NCI-H1105 (cell line): ENCODE measurements at regions not wholly inside any gene's neighbourhood (a gene's known extent, or its start where the extent isn't known, plus 50 kb on each side); places are given as distances from the start of the nearest gene placed in this dataset.

Experiments used
- DNase-seq: peaks from one replicate; lab custom pipeline; 2025; lab: John Stamatoyannopoulos, UW

- DNase-seq: no peak
Measured at GRCh38 chr2:225140723-225141122, 98.5 kb upstream of the DOCK10 start.

GRCh38 chr2:225137971-225138370, 95.7 kb upstream of the DOCK10 start:
- no peak for DNase-seq

GRCh38 chr2:225136552-225136951, 94.3 kb upstream of the DOCK10 start:
- DNase-seq: no peak

DNA sequence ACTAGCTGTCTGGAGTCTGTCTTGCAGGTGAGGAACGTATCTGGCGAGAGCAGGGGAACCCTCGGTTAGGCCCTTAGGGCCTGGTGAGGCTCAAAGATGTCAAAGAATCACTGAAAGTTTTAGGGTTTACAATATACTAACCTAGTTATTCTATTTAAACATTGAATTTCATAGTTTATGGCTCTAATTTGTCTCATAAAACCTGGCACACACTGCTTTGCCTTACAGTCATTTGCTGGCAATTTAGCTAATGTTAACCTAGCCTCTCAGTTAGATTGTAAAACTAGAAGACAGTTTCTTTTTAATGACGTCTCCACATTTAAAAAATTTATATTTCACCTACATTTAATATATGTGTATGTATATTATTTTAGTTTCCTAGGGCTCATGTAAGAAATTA, 89.6 kb upstream of the DOCK10 start:
- DNase-seq: no peak

DNA sequence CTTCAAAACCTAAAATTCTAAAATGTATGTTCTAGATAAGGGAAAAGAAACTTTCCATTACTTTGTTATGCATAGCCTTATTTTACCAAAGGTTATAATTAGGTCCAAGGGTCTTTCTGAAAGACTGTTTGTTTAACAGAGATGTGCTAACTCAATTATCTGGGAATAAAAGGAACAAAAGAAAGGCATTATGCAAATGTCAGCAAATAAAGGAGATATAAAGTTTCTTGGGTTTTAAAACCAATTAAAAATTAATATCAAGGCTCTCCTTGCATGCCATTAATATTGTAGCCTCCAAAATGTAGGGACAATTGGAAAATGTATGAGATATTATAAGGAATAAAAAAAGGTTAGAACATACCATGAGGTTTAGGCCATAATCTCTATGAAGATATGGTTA, 87.8 kb upstream of the DOCK10 start:
- DNase-seq: no peak

DNA sequence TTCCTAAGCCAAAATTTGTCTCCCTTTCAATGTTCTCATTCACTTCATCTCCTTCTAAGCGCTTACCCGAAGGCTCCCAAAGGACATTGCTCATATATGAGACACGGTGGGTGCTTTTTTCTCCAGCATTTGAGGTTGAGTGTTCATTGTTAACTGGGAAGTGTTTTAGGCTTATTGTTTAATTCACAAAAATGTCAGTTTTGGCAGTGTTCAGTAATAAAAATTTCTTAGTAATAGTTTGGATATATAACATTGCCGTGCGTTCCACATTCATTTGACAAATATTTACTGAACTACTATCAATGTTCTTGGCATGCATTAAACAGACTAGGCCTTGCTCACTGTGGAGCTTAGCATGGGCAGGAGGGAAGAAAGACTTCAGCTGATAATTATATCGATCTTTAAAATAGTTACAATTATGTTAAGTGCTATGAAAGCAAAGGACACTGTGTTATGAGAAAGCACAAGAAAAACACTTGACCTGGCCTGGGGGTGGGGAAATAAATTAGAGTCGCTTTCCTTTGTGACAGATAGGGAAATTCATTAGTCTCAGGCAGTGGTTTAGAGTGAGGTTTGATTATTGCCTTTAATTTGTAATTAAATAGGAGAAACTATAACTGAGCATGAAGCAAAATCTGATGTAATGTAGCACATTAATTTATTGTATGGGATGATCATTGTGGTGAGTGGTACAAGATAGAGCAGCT, 82.2 kb upstream of the DOCK10 start:
- peak; percentile 41 for DNase-seq

GRCh38 chr2:225122583-225123486, 80.6 kb upstream of the DOCK10 start:
- peak; percentile 24 for DNase-seq

- no peak for DNase-seq
Measured at GRCh38 chr2:225122007-225122406, 79.7 kb upstream of the DOCK10 start.

- DNase-seq: peak; percentile 36
Measured at GRCh38 chr2:225120186-225120585, 77.9 kb upstream of the DOCK10 start.

GRCh38 chr2:225117051-225117716, 74.9 kb upstream of the DOCK10 start:
- DNase-seq: no peak

GRCh38 chr2:225114786-225115323, 72.6 kb upstream of the DOCK10 start:
- DNase-seq: no peak

DNA sequence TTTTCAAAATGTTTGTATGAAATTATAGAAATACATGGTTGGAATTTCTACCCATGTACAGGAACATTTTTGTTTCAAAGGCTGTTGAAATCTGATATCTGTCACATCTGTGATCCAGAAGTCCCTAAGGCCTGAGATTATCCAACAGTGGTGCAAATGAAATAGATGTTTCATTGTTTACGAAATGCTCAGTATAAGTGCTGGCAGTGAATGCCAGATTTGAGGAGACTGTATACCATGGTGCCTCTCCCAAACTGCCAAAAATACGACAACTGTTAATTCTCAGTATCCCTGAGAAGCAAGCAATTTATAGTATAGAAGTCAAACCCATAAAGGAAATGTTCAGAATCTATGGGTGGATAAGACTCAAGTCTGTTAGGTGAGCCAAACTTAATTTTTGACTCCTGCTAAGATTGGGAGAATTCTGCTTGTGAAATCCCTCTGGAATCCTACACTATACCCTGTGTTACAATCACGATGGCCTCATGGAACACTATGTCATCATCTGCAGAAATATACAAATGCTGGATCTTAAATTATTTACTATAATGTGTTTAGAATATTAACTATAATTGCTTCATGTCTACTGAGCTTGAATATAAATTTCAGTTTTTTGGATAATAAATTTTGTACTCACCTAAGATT, 71.2 kb upstream of the DOCK10 start:
- DNase-seq: no peak

DNA sequence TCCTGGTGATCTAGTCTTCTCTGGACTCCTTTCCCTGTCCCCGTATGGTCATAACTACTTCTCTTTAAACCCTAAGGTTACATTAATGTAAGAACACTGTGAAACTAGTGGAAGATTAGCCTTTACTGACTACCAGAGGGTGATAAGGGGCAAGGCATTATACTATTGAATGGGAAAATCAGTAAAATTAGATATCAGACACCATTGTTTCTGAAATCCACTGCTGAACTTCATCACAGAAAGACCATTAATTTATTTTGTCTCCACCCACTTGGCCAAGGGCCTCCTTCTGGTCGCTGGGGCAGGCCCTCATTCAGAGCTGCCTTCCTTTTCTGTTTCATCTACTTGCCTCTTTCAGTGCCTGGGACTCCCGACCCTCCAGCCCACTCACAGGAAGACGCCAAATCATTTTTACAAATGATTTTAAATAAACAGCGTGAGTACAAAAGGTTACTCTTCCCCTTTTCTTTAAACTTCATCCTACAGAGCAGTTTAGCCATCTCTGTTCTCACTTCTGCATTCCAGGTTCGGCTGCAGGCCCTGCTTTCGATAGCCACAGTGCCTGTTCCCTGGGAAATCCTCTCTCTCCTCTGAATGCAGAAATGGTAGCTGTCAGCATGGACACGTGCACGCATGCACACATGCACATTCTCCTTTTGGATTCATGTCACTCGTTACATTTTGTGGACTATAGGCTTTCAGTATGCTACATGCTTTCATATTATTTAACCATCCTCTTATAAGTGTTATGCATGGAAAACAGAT, 70.3 kb upstream of the DOCK10 start:
- DNase-seq: no peak

GRCh38 chr2:225108805-225109204, 66.5 kb upstream of the DOCK10 start:
- no peak for DNase-seq

- no peak for DNase-seq
Measured at GRCh38 chr2:225104971-225105370, 62.7 kb upstream of the DOCK10 start.

GRCh38 chr2:225104321-225104720, 62.1 kb upstream of the DOCK10 start:
- DNase-seq: no peak

GRCh38 chr2:225103737-225104141, 61.5 kb upstream of the DOCK10 start:
- DNase-seq: no peak

DNA sequence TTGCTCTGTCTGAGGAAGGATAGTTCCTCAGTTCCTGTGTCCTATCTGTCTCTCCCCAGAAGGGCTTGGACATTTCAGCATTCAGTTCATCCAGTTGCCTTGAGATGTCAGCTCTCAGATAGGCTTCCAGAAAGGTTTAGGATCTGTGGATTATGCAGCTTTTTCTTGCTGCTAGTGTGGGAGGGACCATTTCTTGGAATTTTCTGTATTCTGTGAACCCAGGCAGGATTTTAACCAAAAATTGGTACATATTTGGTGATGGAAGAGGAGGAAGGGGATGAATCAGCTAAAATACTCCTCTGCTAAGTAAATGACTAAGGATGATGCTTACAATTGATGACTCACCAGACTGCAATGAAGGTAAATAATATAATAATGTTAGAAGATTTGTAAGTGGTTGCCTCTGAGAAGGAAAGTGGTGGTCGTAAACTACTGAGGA, 58.6 kb upstream of the DOCK10 start:
- no peak for DNase-seq

DNA sequence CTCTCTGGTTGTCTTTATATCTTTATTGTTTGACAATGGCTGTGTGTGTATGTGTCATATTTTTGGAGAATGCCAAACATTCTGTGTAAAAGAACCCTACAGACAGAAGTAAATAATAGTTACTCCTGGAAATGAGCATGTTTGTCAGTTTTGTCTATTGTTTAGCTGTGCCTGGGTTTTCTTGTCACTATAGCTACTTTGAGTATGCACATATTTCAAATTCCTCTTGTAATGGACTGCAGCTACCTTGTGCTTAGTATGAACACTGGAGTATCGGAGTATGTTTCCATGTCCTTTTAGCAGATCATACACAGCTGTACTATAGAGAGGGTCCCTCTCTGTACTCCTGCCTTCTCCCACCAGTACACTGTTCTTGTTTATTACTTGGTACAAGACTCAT, 58.0 kb upstream of the DOCK10 start:
- DNase-seq: no peak

DNA sequence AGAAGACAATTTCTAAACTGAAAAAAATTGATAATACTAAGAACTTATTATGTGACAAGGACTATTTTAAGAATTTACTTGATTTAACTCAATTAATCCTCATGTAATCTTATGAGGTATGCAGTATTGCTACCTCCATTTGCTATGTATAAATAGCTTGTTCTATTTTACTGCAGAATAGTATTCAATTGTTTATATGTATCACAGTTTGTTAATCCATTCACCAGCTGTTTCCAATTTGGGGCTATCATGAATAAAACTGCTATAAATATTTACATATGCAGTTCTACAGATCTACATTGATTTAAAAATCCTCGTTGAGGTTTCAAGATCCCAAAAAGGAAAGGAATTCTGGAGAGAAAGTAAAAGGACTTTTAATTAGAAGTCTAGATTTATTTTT, 54.8 kb upstream of the DOCK10 start:
- DNase-seq: no peak
